HUDEP-2 (cell line): ENCODE measurements at regions not wholly inside any gene's neighbourhood (a gene's known extent, or its start where the extent isn't known, plus 50 kb on each side); places are given as distances from the start of the nearest gene placed in this dataset.
"Not testable (repeated sequence)": the region's sequence is repeated elsewhere in the genome, so short reads cannot be mapped to it uniquely, and the experiment has no call there.

Source experiments
- DNase-seq, 76 experiments: peaks; one replicate each; lab custom pipeline; 2025; ENCODE audit not compliant: unreplicated experiment in 76 of 76; lab: John Stamatoyannopoulos, UW

DNA sequence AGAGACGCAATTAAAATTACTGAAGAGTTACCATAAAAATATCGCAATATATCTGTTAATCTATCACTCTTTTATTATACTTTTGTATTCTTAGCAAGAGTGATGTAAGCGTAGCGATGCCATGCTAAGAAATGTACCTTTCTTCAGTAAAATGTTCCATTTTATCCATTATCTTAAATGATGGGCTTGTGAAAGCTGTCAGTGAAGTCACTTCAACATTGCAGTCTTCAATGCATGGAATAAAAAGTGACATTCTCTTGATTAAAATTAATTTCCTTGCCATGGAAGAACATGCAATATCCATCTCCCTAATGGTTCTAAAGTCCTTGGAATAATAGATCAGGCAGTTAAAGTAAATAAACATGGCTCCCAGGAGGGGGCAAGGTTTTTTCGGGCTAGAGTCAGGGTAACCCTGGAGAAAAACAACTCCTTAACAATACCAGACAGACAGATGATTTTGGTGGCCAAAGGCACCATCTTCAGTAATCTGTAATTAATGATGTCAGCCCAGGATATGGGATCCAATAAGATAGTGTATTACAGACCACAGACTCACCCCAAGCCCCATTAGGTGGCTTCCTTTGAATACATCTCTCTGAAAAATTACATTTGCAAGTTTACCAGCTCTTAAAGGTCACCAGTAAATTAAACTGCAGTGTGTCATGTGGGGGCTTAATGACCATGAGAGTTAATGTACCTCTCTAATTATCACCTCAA, 677.1 kb downstream of the DTWD2 start:
- no peak for DNase-seq

- DNase-seq: no peak
Measured at GRCh38 chr5:118310401-118310800, 677.9 kb downstream of the DTWD2 start.

DNA sequence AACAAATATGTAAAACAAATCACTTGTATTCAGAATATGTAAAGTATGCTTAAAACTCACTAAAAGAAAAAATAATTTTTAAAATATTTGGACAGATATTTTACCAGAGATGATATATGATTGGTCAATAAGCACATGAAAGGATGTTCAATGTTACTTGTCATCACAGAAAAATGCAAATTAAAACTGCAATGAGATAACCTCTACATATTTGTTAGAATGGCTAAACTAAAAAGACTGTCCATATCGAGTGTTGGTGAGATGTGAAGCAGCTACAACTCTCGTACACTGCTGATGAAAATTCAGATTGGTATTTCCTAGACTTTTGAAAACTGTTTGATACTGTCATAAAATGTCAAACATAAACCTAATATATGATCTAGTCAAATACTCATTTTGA, 685.1 kb downstream of the DTWD2 start:
- DNase-seq: no peak

DNA sequence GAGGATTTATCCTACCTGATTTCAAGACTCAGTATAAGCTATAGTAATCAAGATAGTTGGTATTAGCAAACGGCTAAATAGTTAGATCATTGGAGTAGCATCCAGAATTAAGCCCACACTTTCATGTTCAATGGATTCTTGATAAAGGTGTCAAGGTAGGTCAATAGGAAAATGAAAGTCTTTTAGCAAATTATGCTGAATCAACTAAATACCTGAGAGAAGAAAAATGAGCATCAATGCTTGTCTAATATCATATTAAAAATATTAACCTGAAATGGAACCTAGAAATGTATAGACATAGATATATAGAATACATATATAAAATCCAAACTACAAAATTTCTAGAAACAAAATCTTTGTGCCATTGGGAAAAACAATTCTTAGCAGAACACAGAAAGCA, 685.6 kb downstream of the DTWD2 start:
- DNase-seq: no peak

GRCh38 chr5:118301696-118302095, 686.7 kb downstream of the DTWD2 start:
- DNase-seq: no peak

GRCh38 chr5:118295045-118295444, 693.3 kb downstream of the DTWD2 start:
- no peak for DNase-seq

- DNase-seq: no peak
Measured at GRCh38 chr5:118293378-118293777, 695.0 kb downstream of the DTWD2 start.

DNA sequence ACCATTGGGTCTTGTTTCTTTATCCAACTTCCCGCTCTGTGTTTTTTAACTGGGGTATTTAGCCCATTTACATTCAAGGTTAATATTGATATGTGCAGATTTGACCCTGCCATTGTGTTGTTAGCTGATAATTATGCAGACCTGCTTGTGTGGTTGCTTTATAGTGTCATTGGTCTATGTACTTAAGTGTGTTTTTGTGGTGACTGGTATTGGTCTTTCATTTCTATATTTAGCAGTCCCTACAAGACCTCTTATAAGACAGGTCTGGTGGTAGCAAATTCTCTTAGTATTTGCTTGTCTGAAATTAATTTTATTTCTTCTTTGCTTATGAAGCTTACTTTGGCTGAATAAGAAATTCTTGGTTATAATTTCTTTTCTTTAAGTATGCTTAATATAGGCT, 698.1 kb downstream of the DTWD2 start:
- DNase-seq: no peak

GRCh38 chr5:118284230-118284629, 704.1 kb downstream of the DTWD2 start:
- not testable (repeated sequence) for DNase-seq

GRCh38 chr5:118282480-118283038, 705.8 kb downstream of the DTWD2 start:
- not testable (repeated sequence) for DNase-seq

GRCh38 chr5:118279540-118280294, 708.6 kb downstream of the DTWD2 start:
- no peak for DNase-seq

DNA sequence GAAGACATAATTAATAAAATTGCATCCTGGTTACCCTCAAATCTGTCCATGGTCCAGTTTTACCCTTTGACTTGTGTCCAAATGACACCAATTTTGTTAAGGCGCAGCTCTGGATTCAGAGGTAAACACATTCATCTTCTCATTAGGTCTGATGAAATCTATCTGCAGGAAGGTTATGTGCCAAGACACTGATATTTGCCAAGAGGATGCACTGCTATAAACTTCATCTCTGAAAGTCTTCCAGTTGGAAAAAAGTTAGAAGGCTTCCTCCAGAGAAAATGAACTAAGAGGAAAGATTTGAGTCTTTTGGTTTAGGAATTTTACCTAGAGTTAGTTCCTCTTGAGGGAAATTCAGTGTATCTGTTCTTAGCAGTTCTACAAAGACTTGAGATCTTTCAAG, 717.8 kb downstream of the DTWD2 start:
- no peak for DNase-seq

DNA sequence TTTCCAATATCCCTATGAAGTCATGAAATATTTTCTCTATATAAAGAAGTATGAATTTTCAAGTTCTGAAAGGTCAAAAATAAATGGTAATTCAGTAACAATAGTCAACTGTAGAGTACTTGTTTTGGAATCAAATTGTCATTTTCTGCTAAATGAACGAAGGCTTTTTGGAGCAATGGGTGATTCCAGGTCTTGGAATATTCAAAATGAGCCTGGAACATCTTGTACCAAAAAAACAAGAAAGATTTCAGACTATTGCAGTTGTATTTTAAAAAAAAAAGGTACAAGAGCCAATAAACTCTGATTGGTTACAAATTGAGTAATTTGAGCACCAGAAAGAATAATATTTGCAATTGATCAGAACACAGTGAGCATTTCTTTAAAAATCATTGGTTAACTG, 730.1 kb downstream of the DTWD2 start:
- DNase-seq: no peak

GRCh38 chr5:118257066-118257465, 731.3 kb downstream of the DTWD2 start:
- no peak for DNase-seq

DNA sequence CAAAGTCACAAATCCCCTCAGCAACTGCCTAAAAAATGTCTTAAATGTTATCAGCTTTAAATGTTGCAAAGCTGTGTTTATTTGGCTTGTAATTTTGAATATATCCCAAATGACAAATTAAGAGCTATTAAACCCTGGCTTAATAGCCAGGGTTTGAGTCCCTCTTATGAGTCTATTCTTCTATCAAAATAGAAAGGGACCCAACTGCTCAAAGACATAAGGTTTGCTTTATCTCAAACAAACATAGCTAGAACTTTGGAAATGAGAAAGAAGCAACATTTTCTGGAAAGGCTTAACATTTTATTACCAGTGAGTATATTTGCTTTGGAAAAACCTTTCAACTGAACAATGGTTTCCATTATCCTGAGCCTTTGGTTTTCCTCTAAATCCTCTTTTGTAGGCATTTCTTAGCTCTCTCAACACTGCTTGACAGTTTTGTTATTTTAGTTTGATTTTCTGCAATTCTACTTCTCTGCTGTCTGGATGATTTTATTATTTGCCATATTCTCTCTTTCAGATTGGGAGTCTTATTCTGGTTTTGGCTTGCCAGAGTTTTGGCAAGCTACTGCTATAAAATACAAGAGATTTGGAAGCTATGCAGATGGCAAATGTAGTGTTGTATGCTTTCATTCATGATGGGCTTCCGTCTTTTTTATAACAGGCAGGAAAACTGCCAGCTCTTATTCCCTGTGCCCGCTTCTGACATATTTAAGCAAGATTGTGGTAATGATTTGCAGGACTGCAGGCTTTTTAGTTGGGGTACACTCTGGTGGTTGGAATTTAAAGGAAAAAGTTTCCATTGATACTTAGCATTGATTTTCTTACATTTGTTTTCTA, 734.9 kb downstream of the DTWD2 start:
- DNase-seq: no peak

- DNase-seq: no peak
Measured at GRCh38 chr5:118249386-118249785, 739.0 kb downstream of the DTWD2 start.

DNA sequence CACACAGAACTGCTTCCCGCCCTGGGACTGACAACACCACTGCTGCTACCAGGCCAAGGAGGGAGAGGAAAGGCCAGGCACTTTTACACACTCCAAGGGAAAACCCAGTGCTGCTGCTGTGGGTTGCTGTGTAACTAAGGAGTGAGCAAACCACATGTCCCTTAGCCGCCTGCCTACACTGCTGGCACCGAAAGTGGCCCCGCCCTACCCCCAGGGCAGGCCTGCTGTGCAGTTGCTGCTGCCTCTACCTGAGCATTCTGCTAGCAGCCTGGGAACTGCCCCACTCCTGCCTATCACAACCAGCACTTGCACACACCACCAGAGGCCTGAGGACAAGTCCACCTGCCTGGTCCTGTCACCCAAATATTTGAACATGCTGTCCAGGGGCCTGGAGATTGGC, 740.9 kb downstream of the DTWD2 start:
- peak in 13 of 76 experiments; percentile 5 to 55 (median 21) for DNase-seq

- DNase-seq: no peak
Measured at GRCh38 chr5:118243613-118244012, 744.7 kb downstream of the DTWD2 start.

DNA sequence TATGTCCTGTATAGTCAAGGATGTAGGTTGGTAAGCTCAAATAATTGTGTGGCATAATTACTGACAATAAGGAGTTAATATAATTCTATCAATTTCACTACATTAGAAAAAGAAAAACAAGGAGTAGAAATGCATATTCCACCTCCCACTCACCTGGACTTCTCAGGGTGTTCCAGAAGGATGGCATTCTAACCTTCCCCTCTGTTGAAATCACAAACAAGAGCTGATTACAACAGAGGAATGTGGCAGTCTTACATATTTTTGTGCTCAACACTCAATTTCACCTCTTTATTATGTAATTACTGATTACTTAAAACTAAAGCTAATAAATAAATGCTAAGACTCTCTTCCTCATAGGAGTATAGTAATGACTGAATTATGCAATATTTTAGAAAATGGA, 745.3 kb downstream of the DTWD2 start:
- no peak for DNase-seq

GRCh38 chr5:118236108-118236849, 752.1 kb downstream of the DTWD2 start:
- no peak for DNase-seq
